Hepatocyte (in vitro differentiated cells): ENCODE measurements at regions not wholly inside any gene's neighbourhood (a gene's known extent, or its start where the extent isn't known, plus 50 kb on each side); places are given as distances from the start of the nearest gene placed in this dataset.

Experiments used
- CTCF ChIP-seq: fragments of 200-600 bp; sonication (generic); IDR thresholded peaks from 2 replicates; pipeline ENCODE4 v1.5.1; 2016; ENCODE audit warnings: antibody characterized with exemption, mild to moderate bottlenecking; ENCODE audit not compliant: poor library complexity
- EZH2 ChIP-seq: fragments of 200-600 bp; sonication (generic); IDR thresholded peaks from 2 replicates; pipeline ENCODE4 v1.6.1; 2016; ENCODE audit warnings: antibody characterized with exemption, mild to moderate bottlenecking, borderline replicate concordance
- EZH2phosphoT487 ChIP-seq: fragments of 200-600 bp; sonication (generic); IDR thresholded peaks from one replicate; pipeline ENCODE4 v1.6.1; 2018; ENCODE audit warnings: antibody characterized with exemption, mild to moderate bottlenecking, low read depth, moderate library complexity; ENCODE audit not compliant: unreplicated experiment, severe bottlenecking

GRCh38 chr12:25681580-25681979 lies 128.5 kb upstream of the LMNTD1 start:
- TF ChIP-seq CTCF (no peak), EZH2 (no peak), EZH2phosphoT487 (no peak)
